Activated CD4-positive, alpha-beta T cell treated with anti-CD3 and anti-CD28 coated beads, Interleukin-2, amount 50 U/mL, for 24 hours (primary cell): ENCODE measurements at regions not wholly inside any gene's neighbourhood (a gene's known extent, or its start where the extent isn't known, plus 50 kb on each side); places are given as distances from the start of the nearest gene placed in this dataset.
"Not testable (repeated sequence)": the region's sequence is repeated elsewhere in the genome, so short reads cannot be mapped to it uniquely, and the experiment has no call there.

Experiments used
- DNase-seq, 2 donors: peaks; one replicate each; pipeline ENCODE4 v3.0.0-alpha.2; 2020; ENCODE audit warnings: low read depth in 1 of 2, low spot score in 1 of 2

DNA sequence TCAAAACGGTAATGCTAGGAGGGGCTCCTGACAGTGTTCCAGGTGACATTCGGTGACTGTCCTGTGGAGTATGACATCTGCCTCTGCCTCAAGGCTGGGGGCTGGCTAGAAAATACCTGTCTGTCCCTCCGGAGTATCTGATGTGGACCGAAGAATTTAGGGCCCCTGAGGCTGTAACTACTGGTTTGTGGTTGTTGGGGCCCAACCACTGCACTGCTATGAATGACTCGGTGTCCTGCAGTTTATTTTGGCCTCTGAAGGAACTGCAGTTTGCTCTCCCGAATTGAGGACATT, 198.9 kb upstream of the CAND1 start:
- DNase-seq: no peak

DNA sequence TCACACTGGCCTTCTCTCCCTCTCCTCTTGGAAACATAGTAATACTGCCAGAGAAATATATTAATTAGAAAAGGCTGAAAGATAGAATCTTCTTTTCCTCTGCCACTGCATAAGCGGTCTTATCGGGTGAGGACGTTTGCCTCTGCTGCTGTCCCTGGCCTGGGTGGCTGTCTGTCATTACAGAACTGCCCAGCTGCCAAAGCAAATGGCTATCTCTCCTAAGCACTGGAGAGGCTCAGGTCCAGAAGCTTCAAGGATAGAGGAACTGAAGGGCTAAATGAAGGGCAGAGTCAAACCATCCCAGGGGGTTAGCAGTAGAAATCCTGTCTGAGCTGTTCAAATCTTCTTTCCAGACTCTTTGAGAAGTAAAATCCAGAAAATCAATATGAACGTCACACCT, 198.6 kb upstream of the CAND1 start:
- no peak for DNase-seq

DNA sequence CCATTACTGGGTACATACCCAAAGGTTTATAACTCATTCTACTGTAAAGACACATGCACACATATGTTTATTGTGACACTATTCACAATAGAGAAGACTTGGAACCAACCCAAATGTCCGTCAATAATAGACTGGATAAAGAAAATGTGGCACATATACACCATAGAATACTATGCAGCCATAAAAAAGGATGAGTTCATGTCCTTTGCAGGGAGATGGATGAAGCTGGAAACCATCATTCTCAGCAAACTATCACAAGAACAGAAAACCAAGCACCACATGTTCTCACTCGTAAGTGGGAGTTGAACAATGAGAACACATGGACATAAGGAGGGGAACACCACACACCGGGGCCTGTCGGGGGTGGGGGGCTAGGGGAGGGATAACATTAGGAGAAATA, 196.9 kb upstream of the CAND1 start:
- not testable (repeated sequence) for DNase-seq

DNA sequence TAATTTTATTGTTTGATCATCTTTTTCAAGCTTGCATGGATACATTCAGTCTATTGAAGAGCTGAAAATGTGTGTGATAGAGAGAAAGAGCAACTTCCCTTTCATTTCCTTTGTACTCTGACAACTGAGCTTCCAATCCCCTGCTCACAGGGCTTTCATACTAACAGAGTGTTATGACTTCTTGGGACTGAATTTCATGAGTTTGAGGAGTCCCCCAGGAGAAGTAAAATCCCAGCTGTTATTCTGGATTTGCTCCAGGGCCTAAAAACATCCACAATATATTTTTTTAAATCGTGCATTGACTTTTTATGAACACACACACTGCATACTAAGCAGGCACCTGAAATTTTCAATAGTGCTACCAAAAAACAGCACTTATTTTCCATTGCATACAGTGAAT, 195.8 kb upstream of the CAND1 start:
- no peak for DNase-seq

DNA sequence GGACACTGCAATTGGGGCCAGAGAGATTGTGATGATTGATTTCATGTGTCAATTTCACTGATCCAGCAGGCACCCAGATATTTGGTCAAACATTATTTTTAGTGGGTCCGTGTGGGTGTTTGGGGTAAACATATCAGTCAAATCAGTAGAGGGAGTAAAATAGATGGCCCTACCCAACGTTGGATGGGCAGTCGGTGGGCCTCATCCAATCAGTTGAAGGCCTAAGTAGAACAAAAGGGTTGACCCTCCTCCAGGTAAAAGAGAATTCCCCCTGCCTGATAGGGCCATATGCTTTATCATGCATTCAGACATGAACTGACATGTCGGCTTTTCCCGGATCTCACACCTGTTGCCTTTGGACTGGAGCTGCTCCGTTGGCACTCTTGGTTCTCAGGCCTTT, 195.1 kb upstream of the CAND1 start:
- DNase-seq: no peak

DNA sequence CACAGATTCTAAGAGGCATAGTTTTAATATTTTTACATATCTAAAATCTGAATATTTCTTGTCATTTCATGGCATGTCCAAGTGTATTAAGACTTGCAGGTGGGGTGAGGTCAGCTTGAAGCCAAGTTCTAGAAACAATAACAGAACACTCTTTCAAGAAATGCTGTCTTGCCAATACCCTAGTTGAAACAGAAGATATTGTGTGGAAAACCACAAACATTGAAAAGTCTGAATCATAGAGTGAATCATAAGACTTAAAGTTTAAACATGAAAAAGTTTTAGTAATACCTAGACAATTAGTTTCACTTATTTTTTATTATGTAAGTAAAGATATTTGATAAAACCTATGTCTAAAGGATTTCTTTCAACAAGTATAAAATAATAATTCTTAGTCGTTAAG, 191.5 kb upstream of the CAND1 start:
- no peak for DNase-seq

DNA sequence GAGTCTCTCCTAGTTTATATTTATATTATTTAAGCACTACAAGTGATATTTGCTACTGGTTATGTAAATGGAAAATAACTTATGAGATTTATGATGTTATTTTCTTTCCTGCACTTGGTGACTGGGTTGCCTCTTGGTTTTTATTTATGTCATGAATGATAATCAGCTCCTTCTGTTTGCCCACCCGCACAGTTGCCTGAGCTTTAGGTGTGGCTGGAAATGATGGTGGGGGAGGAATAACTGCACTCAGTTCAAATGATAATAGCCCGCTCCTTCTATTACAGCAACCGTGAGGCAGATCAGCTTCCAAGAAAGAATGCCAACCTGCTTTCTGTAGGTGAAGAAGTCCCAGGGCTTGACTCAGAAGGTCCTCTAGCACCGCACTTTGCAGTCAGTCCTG, 190.2 kb upstream of the CAND1 start:
- DNase-seq: no peak

DNA sequence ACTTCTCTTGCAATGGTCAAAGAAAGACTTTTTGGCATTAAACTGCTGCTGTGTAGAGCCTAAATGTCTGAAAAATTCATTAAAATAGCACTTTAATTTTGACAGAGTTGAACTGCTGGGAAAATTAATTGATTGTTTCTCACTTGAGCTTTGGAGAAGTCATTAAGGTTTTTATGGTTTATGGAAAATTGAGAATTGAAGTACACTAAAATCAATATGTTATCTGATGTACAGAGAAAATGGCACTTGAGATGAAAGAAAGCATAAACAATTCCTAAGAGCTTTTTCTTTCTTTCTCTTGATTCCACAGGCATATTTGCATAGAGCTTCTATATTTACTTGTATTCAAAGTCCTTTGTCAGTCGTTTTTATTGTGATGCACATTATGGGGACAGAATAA, 188.5 kb upstream of the CAND1 start:
- DNase-seq: no peak

DNA sequence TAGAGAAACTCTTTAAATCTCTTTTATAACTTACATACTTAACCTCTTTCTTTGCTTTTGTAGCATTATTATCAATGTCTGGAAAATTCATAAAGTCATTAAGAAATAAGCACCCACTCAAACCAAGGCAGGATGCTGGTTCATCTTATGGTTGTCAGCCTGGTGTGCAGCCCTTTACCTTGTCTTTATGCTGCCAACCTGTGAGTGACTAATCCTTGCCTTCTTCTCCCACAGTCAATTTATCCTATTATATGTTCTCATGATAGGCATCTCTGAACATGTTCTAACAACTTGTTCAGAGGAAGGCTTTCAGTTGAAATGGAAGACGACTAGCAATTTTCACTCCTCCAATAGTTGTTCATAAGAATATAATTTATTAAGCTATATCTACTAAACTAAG, 186.9 kb upstream of the CAND1 start:
- DNase-seq: peak in 1 of 2 donors; percentile 2

DNA sequence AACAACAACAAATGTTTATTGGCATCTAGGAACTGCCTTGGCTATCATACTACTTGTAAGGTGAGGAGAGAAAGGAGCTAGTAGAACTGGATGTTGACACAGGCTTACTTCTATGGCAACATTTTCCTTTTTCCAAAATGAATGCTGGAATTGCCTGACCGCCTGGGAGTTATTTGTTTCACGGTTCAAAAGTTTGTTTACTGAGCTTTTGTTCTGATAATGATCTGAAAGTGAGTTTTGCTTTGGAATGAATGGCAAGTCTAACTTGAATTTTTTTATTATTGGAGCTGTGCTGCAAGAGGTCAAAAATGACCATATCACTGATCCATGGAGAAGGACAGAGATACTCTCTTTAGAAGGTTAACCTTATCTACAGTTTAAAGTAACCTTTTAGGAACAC, 183.5 kb upstream of the CAND1 start:
- DNase-seq: no peak

DNA sequence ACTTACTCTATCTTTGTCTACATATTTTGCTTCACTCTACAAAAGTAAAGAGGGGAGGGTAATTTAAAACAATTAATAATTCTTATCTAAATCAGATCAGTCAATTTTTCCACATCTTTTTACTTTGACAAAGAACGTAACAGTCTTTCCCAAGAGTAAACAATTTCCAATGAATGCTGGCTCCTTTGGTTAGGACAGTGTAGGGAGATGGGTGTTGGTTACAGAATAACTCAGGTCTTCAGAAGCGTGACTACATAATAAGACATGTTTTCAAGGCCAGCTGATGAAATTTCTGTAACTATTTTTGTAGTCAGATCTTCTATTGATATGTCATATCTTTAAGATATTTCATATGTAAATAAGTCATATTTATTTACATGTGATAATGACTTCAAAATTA, 183.0 kb upstream of the CAND1 start:
- no peak for DNase-seq

DNA sequence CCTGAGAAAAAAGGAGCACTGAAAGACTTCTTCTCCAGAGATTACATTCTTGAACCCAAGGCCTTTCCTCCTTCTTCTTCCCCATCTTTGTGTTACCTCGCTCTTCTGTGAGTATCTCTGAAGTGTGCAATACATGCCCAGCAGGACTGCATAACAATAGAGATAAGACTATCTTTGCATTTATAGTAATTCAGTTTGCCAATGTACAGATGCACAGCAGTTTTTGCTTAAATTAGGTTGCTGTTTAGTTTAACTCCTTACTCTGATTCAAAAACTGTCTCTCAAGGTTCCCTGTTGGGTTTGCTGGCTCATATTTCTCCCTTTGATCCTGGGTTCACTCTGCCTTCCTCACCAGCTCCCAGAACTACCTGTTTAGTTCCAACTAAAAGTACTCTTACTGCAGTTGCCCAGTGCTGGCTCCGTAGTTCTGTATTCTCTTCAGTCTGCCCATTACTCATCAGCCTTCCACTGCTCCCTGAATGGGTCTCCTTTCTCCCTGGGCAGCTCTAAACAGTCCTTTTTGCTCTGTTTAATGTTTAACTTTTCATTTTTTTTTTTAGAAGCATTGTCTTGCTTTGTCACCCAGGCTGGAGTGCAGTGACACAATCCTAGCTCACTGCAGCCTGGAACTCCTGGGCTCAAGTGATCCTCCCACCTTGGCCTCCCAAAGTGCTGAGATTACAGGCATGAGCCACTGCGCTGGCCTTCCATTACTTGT, 180.6 kb upstream of the CAND1 start:
- DNase-seq: no peak

DNA sequence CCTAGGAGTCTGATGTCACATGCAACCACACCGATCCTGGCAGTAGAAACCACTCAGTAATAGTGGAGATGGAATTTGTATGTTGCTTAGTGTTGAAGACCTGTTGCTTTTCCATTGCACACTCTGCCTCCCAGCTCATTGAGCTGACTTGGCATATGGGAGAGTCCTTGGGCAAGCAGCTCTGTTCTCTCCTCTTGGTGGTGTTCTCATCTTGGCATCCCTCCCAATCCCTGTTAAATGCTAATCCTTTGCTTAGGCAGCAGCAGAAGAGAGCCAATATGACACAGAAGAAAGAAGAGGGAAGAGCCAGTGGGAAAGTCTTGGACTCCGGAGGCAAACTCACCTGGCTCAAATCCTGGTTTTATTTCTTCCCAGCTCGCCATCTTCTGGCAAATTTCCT, 178.0 kb upstream of the CAND1 start:
- no peak for DNase-seq

DNA sequence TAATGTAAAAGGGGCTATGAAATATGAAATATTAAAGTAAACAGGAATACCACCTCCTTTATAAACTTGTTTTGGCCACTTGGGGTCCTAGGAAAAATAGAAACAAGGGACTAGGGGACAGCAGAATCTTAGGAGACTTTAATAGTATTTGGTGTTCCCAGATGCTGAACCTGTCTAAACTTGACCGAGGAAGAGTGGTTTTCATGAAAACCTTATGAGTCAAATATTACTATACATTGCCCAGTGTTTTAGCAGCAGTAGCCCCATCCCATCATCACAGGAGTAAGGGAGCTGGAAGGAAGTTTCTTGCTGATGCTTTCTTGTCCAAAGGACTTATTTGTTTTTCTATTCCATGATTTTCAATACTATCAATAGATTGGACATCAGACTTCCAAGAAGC, 177.5 kb upstream of the CAND1 start:
- no peak for DNase-seq

DNA sequence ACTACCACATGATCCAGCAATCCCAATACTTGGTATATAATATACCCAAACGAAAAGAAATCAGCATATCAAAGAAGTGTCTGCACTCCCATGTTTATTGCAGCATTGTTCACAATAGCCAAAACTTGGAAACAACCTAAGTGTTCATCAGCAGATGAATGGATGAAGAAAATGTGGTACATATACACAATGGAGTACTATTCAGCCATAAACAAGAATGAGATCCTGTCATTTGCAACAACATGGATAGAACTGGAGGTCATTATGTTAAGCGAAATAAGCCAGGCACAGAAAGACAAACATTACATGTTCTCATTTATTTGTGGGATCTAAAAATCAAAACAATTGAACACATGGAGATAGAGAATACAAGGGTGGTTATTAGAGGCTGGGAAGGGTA, 176.2 kb upstream of the CAND1 start:
- not testable (repeated sequence) for DNase-seq

DNA sequence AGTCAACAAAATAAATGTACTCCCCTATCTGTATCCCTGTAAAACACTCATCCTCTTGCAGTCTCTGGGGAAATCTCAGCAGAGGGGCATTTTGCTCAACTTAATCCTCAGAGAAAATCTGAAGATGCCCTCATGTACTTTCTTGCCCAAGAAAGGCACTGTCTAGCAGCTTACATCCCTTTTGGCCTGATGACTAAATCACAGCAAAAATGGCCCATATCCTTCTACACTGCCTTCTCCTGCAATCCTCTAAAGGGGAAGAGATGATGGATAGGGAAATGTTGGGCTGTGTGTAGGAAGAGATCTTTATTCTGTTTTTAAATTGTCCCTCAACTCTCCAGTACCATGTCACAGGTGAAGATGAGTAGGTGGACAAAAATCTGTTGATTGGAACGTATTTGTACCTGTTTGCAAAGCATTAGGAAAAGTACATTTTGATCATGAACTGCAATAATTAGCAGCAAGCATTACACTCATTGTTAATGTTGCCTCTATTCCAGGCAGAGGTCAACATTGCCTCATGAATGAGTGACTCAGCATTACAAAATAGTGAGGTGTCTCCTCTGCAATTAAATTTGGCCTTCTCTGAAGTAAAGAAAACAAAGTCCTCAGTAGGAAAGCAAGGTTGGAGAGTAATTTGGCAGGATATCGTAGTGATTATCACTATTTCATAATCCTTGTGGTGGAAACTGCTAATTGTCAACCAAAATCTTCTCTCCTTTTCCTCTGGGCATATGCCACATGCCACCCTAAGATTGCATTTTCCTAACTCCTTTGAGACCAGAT, 172.4 kb upstream of the CAND1 start:
- DNase-seq: no peak

DNA sequence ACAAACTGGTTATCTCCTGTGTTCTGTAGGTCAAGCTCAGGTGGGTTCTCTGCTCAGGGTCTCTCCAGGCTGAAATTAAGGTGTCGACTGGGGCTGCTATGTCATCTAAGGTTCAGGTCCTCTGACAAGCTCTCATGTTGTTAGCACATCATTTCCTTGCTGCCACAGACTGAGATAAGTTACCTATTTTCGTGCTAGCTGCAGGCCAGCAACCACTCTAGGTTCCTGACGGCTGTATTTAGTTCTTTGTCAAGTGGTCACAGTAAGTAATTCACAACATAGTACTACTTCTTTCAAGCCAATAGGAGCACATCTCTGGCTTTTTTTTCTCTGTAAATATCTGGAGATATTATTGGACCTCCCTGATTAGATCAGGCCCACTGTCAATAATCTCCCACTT, 169.3 kb upstream of the CAND1 start:
- DNase-seq: no peak

DNA sequence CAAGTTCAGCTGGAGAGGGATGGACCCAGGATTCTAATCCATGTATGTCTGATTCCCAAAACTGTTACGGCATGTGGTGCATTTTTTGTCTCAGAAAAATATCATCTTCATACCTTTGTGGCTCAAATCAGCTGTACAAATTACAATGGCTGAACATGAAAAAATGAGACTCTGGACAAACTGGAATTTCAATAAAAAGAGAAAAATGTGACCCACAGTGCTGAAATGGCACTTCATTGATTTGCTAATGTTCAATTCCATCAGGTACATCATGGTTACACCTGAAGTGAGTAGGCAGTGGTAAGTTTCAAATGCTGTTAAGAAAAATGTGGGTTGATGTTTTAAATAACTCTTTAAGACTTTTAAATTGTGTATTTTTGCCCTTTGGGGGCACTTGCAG, 165.6 kb upstream of the CAND1 start:
- DNase-seq: no peak

DNA sequence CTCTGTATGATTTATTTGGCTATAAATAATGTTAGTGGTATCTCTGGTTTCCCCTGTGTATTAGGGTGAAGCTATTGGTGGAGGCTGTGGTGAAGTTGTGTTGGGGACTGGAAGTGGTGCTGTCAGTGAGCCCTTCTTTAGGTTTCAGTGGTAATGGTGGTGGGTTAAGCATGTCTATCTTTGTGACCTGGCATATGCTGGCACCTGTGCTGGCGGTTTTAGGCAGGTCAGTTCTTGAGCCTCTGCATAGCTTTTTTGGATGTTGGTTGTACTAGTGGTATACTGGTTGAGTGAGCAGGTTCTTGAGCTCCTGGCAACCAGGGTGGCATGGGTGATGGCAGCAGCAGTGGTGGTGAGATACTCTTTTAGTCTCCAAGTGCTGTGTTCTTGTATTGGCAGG, 161.9 kb upstream of the CAND1 start:
- no peak for DNase-seq

DNA sequence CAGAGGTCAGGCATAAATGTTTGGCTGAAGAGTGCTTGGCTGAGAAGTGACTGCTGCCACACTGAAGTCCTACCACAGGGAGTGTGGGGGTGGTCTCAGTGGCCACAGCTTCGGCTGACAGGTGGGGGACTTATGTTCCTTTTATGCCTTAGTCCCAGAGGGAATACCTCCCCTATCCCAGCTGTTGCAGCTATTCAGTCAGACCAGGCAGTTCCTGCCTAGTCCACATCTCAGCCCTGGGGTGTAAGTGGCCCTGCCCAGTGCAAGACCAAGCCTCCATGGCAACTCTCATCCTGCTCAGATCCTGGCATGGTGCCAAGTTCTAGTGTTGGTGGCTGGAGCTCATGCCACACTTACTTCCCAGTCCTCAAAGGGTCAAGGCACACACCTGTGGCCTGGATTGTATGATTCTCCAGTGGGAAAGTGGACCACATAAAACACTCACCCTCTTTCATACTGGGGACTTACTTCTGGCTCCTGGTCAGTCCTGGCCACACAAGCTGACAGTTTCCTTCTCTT, 161.3 kb upstream of the CAND1 start:
- DNase-seq: no peak

DNA sequence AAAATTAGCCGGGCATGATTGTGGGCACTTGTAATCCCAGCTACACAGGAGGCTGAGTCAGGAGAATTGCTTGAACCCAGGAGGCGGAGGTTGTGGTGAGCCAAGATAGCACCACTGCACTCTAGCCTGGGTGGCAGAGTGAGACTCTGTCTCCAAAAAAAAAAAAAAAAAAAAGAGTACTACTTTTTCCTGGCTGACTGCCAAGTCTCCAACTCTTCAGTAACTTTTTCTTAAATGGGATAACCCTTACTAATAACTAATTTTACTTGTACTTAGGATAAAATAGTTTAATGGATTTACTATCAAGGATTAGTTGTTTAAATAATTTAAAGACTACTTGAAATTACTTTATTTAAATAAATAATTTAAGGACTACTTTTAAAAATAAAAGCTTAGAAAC, 158.8 kb upstream of the CAND1 start:
- DNase-seq: not testable (repeated sequence)

DNA sequence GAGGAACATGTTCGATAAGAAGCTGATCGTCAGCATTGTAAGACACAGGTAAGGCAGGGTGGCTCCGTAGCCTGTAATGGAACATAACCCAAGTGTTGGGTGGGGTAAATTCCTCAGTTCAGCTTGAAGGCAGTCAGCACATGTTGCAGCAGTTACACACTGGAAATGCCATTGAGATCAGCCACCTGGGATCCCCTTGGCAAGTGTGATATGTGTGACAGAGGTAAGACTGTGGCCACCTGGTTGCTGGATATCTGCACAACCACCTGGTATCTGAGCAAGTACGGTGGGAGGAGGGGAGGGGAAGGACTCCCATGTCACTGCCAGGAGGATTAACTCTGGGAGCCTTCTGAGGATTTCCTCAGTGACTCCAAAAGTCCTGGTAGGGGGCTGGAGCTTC, 158.0 kb upstream of the CAND1 start:
- DNase-seq: no peak

DNA sequence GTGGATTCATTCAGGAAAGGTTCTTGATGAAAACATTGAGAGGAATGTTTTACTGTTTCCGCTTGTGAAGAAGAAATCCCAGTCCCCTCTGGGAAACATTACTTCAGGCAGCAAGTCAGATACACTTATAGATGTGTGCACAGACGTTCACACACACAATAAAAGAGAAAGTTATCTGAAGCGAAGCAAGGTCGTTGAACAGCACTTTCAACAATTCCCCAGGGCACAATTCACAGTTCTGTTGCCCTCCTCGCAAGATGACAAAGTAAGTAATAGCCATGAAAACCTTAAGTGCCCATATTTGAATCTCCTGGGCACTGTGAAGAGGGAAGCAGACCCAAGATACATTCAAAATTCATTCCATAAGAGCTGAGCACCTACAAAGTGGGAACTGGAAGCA, 156.6 kb upstream of the CAND1 start:
- no peak for DNase-seq
